A673 (cell line): ENCODE measurements at regions not wholly inside any gene's neighbourhood (a gene's known extent, or its start where the extent isn't known, plus 50 kb on each side); places are given as distances from the start of the nearest gene placed in this dataset.

Source experiments
- BruUV-seq: library from RNA; stranded (reverse); fragments of 400-500 nt; replicated peaks from 2 replicates; lab custom pipeline; 2021; lab: Mats Ljungman, UMichigan
- CTCF ChIA-PET: fragments of 300-600 bp; sonication (Branson Sonifier 250); formaldehyde crosslinking; loops from one replicate; lab custom pipeline; 2022; ENCODE audit warnings: antibody characterized with exemption; lab: Charles Lee
- POLR2A ChIA-PET: fragments of 300-600 bp; sonication (Branson Sonifier 250); formaldehyde crosslinking; loops from one replicate; lab custom pipeline; 2022; ENCODE audit warnings: antibody characterized with exemption; ENCODE audit not compliant: low non-redundant PET; lab: Charles Lee
- DNase-seq: peaks from one replicate; pipeline ENCODE4 v3.0.0-alpha.2; 2015; ENCODE audit warnings: low spot score
- H3K27ac ChIP-seq: fragments of 200-600 bp; sonication (generic); 2 replicates; pipeline ENCODE4 v1.5.1; 2016; ENCODE audit warnings: mixed run types, low read depth, mild to moderate bottlenecking, mixed read lengths, antibody characterized with exemption, low read length; ENCODE audit not compliant: poor library complexity, severe bottlenecking
- H3K27me3 ChIP-seq: fragments of 200-600 bp; sonication (generic); replicated peaks from 2 replicates; pipeline ENCODE4 v1.6.1; 2017; ENCODE audit warnings: mixed run types, low read depth, mild to moderate bottlenecking, mixed read lengths, antibody characterized with exemption, low read length; ENCODE audit not compliant: insufficient read depth, poor library complexity
- H3K36me3 ChIP-seq: fragments of 200-600 bp; sonication (generic); 2 replicates; pipeline ENCODE4 v1.6.1; 2016; ENCODE audit warnings: mixed run types, mild to moderate bottlenecking, mixed read lengths, antibody characterized with exemption, low read length; ENCODE audit not compliant: insufficient read depth, poor library complexity, severe bottlenecking
- H3K4me1 ChIP-seq: fragments of 200-600 bp; sonication (generic); 2 replicates; pipeline ENCODE4 v1.6.1; 2017; ENCODE audit warnings: mixed run types, mild to moderate bottlenecking, mixed read lengths, antibody characterized with exemption, low read length; ENCODE audit not compliant: insufficient read depth, poor library complexity, severe bottlenecking
- H3K4me3 ChIP-seq: fragments of 200-600 bp; sonication (generic); 2 replicates; pipeline ENCODE4 v1.5.1; 2016; ENCODE audit warnings: low read depth, mixed run types, mild to moderate bottlenecking, mixed read lengths, low read length; ENCODE audit not compliant: poor library complexity, severe bottlenecking
- H3K9me3 ChIP-seq: fragments of 200-600 bp; sonication (generic); 2 replicates; pipeline ENCODE4 v1.6.1; 2016; ENCODE audit warnings: mixed run types, low read depth, mild to moderate bottlenecking, mixed read lengths, antibody characterized with exemption, low read length; ENCODE audit not compliant: poor library complexity, severe bottlenecking
- EZH2 ChIP-seq: fragments of 200-600 bp; sonication (generic); IDR thresholded peaks from 2 replicates; pipeline ENCODE4 v1.6.1; 2017; ENCODE audit warnings: borderline replicate concordance, low read depth, mild to moderate bottlenecking, mixed read lengths, antibody characterized with exemption, low read length; ENCODE audit not compliant: poor library complexity, severe bottlenecking
- intact Hi-C: fragments of 100-400 bp; cut with micrococcal nuclease; formaldehyde crosslinking; loops from one replicate; pipeline ENCODE4 v1.10.0; 2022; ENCODE audit not compliant: unreplicated experiment
- TF ChIP-seq, protein P1 (sequence below): fragments of 300-800, 200-600 bp; sonication (generic); conservative IDR thresholded peaks from 2 replicates; pipeline ENCODE4 v1.5.1; 2017; ENCODE audit warnings: low read depth, mild to moderate bottlenecking, antibody characterized with exemption, low read length, moderate library complexity, mixed read lengths

DNA sequence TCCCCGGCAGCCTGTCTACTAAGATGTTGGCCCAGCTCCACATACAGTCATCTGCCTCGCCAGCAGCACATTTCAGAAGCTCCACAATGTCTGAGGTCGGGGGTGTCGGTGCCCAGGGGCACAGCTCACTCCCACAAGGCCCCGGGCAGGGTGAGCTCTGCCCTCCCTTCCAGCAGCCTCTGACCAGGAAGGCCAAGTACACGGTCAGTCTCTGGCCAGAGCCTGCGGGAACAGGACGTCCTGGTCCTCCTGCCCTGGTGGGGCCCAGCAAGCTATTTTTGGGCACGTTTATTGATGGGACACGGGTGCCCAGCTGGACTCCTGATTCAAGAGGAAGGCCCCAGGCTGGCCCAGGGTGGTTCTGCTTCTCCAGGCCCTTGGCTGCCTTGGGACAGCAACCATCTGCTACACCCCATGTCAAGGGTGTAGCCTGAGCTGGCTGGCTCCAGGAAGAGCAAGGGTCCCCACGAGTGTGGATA is 114.9 kb upstream of the PTPN1 start:
- H3K27me3 ChIP-seq = no peaks in the 10 kb centered on the region
- H3K4me3 ChIP-seq = no peak overlapping the region
- CTCF ChIA-PET = no interaction called here
- H3K36me3 ChIP-seq = no peaks in the 10 kb centered on the region
- DNase-seq = no peak
- POLR2A ChIA-PET = no interaction called here
- no TSS peak for BruUV-seq
- intact Hi-C loops = no loop called here
- no peak for TF ChIP-seq EZH2
- TF ChIP-seq, protein P1, sequence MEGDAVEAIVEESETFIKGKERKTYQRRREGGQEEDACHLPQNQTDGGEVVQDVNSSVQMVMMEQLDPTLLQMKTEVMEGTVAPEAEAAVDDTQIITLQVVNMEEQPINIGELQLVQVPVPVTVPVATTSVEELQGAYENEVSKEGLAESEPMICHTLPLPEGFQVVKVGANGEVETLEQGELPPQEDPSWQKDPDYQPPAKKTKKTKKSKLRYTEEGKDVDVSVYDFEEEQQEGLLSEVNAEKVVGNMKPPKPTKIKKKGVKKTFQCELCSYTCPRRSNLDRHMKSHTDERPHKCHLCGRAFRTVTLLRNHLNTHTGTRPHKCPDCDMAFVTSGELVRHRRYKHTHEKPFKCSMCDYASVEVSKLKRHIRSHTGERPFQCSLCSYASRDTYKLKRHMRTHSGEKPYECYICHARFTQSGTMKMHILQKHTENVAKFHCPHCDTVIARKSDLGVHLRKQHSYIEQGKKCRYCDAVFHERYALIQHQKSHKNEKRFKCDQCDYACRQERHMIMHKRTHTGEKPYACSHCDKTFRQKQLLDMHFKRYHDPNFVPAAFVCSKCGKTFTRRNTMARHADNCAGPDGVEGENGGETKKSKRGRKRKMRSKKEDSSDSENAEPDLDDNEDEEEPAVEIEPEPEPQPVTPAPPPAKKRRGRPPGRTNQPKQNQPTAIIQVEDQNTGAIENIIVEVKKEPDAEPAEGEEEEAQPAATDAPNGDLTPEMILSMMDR = no peak
- no peaks in the 10 kb centered on the region for H3K4me1 ChIP-seq
- no peak overlapping the region for H3K27ac ChIP-seq
- H3K9me3 ChIP-seq = no peaks in the 10 kb centered on the region

DNA sequence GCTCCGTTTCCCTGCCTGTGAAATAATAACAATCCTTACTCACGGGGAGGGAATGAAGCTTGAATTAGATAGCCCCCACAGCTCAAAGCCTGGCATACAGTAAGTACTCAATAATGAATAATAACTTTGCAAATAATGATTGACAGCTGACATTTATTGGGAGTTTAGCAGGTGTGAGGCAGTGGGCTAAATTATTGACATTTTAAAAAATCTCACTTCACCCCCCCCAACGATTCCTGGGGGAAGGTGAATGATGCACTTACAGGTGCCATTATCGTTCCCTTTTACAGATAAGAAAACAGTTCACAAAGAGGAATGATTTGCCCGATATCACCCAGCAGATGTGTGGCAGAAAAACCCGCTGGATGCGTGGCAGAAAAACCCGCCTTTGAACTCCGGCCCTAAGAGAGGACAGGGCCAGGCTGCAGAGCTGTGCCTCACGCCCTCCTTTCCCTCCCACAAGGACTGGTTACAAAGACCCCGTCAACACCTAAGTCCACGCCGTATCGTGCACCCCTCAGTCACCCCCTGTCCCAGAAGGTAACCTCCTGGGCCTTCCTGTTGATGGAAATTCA is 114.2 kb upstream of the PTPN1 start:
- ChIA-PET POLR2A (no interaction called here), CTCF (no interaction called here)
- Histone ChIP-seq H3K27me3 (no peaks in the 10 kb centered on the region), H3K4me1 (no peaks in the 10 kb centered on the region), H3K27ac (no peak overlapping the region), H3K4me3 (no peak overlapping the region), H3K9me3 (no peaks in the 10 kb centered on the region), H3K36me3 (no peaks in the 10 kb centered on the region)
- no TSS peak for BruUV-seq
- intact Hi-C loops = no loop called here
- TF ChIP-seq, protein P1 = no peak
- no peak for TF ChIP-seq EZH2
- DNase-seq = no peak

DNA sequence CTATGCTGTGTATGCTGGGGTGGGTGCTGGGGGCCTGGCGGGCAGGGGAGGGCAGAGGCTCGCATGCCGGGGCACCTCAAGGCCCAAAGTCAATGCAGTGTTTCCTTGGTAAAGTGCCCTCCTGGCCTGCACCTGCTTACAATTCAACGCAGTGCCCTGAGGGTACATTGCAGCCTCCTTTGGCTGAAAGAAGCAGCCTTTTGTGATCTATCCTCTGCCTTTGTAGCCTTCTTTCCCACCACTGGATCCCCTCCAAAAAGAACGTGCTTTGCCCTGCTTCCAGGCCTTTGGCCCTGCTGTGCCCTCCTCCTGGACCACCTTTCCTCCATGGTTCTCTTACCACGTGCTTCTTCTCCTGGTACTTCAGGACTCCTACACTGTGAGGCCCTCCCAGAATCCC is 113.6 kb upstream of the PTPN1 start:
- TF ChIP-seq EZH2 = no peak
- TF ChIP-seq, protein P1 = no peak
- intact Hi-C loops = no loop called here
- POLR2A ChIA-PET = no interaction called here

More for the DNA sequence above, 113.6 kb upstream of the PTPN1 start:
- Histone ChIP-seq H3K9me3 (no peaks in the 10 kb centered on the region), H3K36me3 (no peaks in the 10 kb centered on the region), H3K27me3 (no peaks in the 10 kb centered on the region), H3K4me1 (no peaks in the 10 kb centered on the region), H3K4me3 (no peak overlapping the region), H3K27ac (no peak overlapping the region)
- CTCF ChIA-PET = no interaction called here
- BruUV-seq = no TSS peak
- DNase-seq = no peak
